SU-DHL-6 (cell line): ENCODE measurements at regions not wholly inside any gene's neighbourhood (a gene's known extent, or its start where the extent isn't known, plus 50 kb on each side); places are given as distances from the start of the nearest gene placed in this dataset.

Experiments
- EZH2phosphoT487 ChIP-seq: fragments of 200-600 bp; sonication (generic), shearing (Covaris generic); conservative IDR thresholded peaks from 2 replicates; pipeline ENCODE4 v1.6.1; 2018; ENCODE audit warnings: mild to moderate bottlenecking, antibody characterized with exemption, low read length, moderate library complexity, mixed read lengths
- TF ChIP-seq, protein P1 (sequence below): fragments of 200-600 bp; sonication (generic); IDR thresholded peaks from one replicate; pipeline ENCODE4 v1.5.1; 2017; ENCODE audit warnings: antibody characterized with exemption, mild to moderate bottlenecking, low read length, moderate library complexity; ENCODE audit not compliant: insufficient read depth, poor library complexity, severe bottlenecking

DNA sequence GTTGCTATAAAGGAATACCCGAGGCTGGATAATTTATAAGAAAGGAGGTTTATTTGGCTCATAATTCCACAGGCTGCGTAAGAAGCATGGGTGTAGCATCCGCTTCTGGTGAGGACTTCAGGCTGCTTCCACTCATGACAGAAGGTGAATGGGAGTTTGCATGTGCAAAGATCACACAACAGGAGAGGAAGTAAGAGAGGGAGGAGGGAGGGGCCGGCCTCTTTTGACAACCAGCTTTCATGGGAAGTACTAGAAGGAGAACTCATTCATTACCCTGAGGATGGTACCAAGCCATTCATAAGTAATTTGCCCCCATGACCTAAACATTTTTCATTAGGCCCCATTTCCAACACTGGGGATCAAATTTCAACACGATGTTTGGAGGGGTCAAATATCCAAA is 386.8 kb upstream of the NETO1 start:
- TF ChIP-seq, protein P1, sequence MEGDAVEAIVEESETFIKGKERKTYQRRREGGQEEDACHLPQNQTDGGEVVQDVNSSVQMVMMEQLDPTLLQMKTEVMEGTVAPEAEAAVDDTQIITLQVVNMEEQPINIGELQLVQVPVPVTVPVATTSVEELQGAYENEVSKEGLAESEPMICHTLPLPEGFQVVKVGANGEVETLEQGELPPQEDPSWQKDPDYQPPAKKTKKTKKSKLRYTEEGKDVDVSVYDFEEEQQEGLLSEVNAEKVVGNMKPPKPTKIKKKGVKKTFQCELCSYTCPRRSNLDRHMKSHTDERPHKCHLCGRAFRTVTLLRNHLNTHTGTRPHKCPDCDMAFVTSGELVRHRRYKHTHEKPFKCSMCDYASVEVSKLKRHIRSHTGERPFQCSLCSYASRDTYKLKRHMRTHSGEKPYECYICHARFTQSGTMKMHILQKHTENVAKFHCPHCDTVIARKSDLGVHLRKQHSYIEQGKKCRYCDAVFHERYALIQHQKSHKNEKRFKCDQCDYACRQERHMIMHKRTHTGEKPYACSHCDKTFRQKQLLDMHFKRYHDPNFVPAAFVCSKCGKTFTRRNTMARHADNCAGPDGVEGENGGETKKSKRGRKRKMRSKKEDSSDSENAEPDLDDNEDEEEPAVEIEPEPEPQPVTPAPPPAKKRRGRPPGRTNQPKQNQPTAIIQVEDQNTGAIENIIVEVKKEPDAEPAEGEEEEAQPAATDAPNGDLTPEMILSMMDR: no peak
- TF ChIP-seq EZH2phosphoT487: no peak
